ENCODE measurements at regions not wholly inside any gene's neighbourhood (a gene's known extent, or its start where the extent isn't known, plus 50 kb on each side); places are given as distances from the start of the nearest gene placed in this dataset.

GRCh38 chr18:22309191-22309590 is 108.5 kb downstream of the CTAGE1 start:
- no peak for ATAC-seq
- TF ChIP-seq ISL1 (CRISPR knock-in tag; IDR thresholded peaks at IDR 0.05) (no peak), ZFP30 (CRISPR knock-in tag; IDR thresholded peaks at IDR 0.05) (no peak), CSRNP3 (CRISPR knock-in tag; IDR thresholded peaks at IDR 0.05) (no peak), CSDC2 (CRISPR knock-in tag; IDR thresholded peaks at IDR 0.05) (no peak), ESRRG (CRISPR knock-in tag; IDR thresholded peaks at IDR 0.05) (no peak), PPARA (CRISPR knock-in tag; IDR thresholded peaks at IDR 0.05; ENCODE audit: borderline replicate concordance) (no peak), ZNF8 (CRISPR knock-in tag; IDR thresholded peaks at IDR 0.05) (no peak), ZC3H10 (CRISPR knock-in tag; IDR thresholded peaks at IDR 0.05) (no peak), GLIS3 (CRISPR knock-in tag; IDR thresholded peaks at IDR 0.05) (no peak), PATZ1 (CRISPR knock-in tag; IDR thresholded peaks at IDR 0.05; ENCODE audit: borderline replicate concordance) (no peak), OSR1 (CRISPR knock-in tag; IDR thresholded peaks at IDR 0.05) (no peak), TSHZ2 (CRISPR knock-in tag; IDR thresholded peaks at IDR 0.05) (no peak), CREB5 (CRISPR knock-in tag; IDR thresholded peaks at IDR 0.05; ENCODE audit: low read depth) (no peak), BACH2 (CRISPR knock-in tag; IDR thresholded peaks at IDR 0.05; ENCODE audit: borderline replicate concordance) (no peak), TCF4 (CRISPR knock-in tag; IDR thresholded peaks at IDR 0.05; ENCODE audit: borderline replicate concordance) (no peak), TOX (CRISPR knock-in tag; IDR thresholded peaks at IDR 0.05; ENCODE audit: borderline replicate concordance) (no peak)

GRCh38 chr18:22307528-22307927 is 110.2 kb downstream of the CTAGE1 start:
- no peak for TF ChIP-seq TCF4 (CRISPR knock-in tag; IDR thresholded peaks at IDR 0.05; ENCODE audit: borderline replicate concordance)
- no peak for TF ChIP-seq ARNTL (CRISPR knock-in tag; IDR thresholded peaks at IDR 0.05; ENCODE audit: borderline replicate concordance, low read depth)
- TF ChIP-seq PATZ1 (CRISPR knock-in tag; IDR thresholded peaks at IDR 0.05; ENCODE audit: borderline replicate concordance): no peak
- TF ChIP-seq ZNF565 (CRISPR knock-in tag; conservative IDR thresholded peaks at IDR 0.05; ENCODE audit: low read depth): no peak
- TF ChIP-seq PPARA (CRISPR knock-in tag; IDR thresholded peaks at IDR 0.05; ENCODE audit: borderline replicate concordance): no peak
- no peak for TF ChIP-seq CSRNP3 (CRISPR knock-in tag; IDR thresholded peaks at IDR 0.05)
- TF ChIP-seq CSDC2 (CRISPR knock-in tag; IDR thresholded peaks at IDR 0.05): no peak
- TF ChIP-seq TOX (CRISPR knock-in tag; IDR thresholded peaks at IDR 0.05; ENCODE audit: borderline replicate concordance): no peak
- ATAC-seq: no peak

- ATAC-seq: no peak
- no peak for TF ChIP-seq TSHZ2 (CRISPR knock-in tag; IDR thresholded peaks at IDR 0.05)
- no peak for TF ChIP-seq SNAI2 (CRISPR knock-in tag; IDR thresholded peaks at IDR 0.05)
- no peak for TF ChIP-seq CREB5 (CRISPR knock-in tag; IDR thresholded peaks at IDR 0.05; ENCODE audit: low read depth)
- TF ChIP-seq ZNF70 (CRISPR knock-in tag; IDR thresholded peaks at IDR 0.05): no peak
- TF ChIP-seq TCF4 (CRISPR knock-in tag; IDR thresholded peaks at IDR 0.05; ENCODE audit: borderline replicate concordance): no peak
- TF ChIP-seq ZNF565 (CRISPR knock-in tag; conservative IDR thresholded peaks at IDR 0.05; ENCODE audit: low read depth): no peak
- TF ChIP-seq ESRRG (CRISPR knock-in tag; IDR thresholded peaks at IDR 0.05): no peak
- TF ChIP-seq CSDC2 (CRISPR knock-in tag; IDR thresholded peaks at IDR 0.05): no peak
- TF ChIP-seq ISL1 (CRISPR knock-in tag; IDR thresholded peaks at IDR 0.05): no peak
- TF ChIP-seq OSR1 (CRISPR knock-in tag; IDR thresholded peaks at IDR 0.05): no peak
- no peak for TF ChIP-seq RARB (CRISPR knock-in tag; IDR thresholded peaks at IDR 0.05)
- TF ChIP-seq ZFP3 (CRISPR knock-in tag; IDR thresholded peaks at IDR 0.05): no peak
- no peak for TF ChIP-seq TOX (CRISPR knock-in tag; IDR thresholded peaks at IDR 0.05; ENCODE audit: borderline replicate concordance)
Observed at GRCh38 chr18:22303927-22304326, 113.8 kb downstream of the CTAGE1 start.
